OCI-LY7 (cell line): ENCODE measurements at regions not wholly inside any gene's neighbourhood (a gene's known extent, or its start where the extent isn't known, plus 50 kb on each side); places are given as distances from the start of the nearest gene placed in this dataset.
A peak's percentile ranks its signal among the peaks of the same experiment; 100 is the strongest.
"Not testable (repeated sequence)": the region's sequence is repeated elsewhere in the genome, so short reads cannot be mapped to it uniquely, and the experiment has no call there.

Source experiments
- BruUV-seq: library from RNA; stranded (reverse); fragments of 400-500 nt; replicated peaks from 2 replicates; lab custom pipeline; 2021; lab: Mats Ljungman, UMichigan
- CTCF ChIA-PET: fragments of 300-600 bp; sonication (Branson Sonifier 250); formaldehyde crosslinking; loops from one replicate; lab custom pipeline; 2022; ENCODE audit warnings: antibody characterized with exemption; ENCODE audit not compliant: unreplicated experiment; lab: Charles Lee
- POLR2A ChIA-PET: fragments of 300-600 bp; sonication (Branson Sonifier 250); formaldehyde crosslinking; loops from one replicate; lab custom pipeline; 2022; ENCODE audit warnings: antibody characterized with exemption; lab: Charles Lee
- DNase-seq: peaks from one replicate; pipeline ENCODE4 v3.0.0-alpha.2; 2015; ENCODE audit warnings: low spot score
- H2AFZ ChIP-seq: fragments of 200-600 bp; sonication (generic), shearing (Covaris generic); 2 replicates; pipeline ENCODE4 v1.6.1; 2014; ENCODE audit warnings: mild to moderate bottlenecking, antibody characterized with exemption, low read length, moderate library complexity
- H3K27ac ChIP-seq: fragments of 200-600 bp; sonication (generic); 2 replicates; pipeline ENCODE4 v1.5.1; 2014; ENCODE audit warnings: mixed run types, low read depth, mild to moderate bottlenecking, moderate library complexity, low read length, inconsistent platforms; ENCODE audit not compliant: poor library complexity, severe bottlenecking
- H3K36me3 ChIP-seq: fragments of 200-600 bp; sonication (generic); 2 replicates; pipeline ENCODE4 v1.6.1; 2014; ENCODE audit warnings: mild to moderate bottlenecking, antibody characterized with exemption, low read length, moderate library complexity, mixed read lengths; ENCODE audit not compliant: insufficient read depth
- H3K4me1 ChIP-seq: fragments of 200-600 bp; sonication (generic); 2 replicates; pipeline ENCODE4 v1.5.1; 2014; ENCODE audit warnings: mild to moderate bottlenecking, low read length; ENCODE audit not compliant: insufficient read depth, poor library complexity, severe bottlenecking
- H3K4me2 ChIP-seq: fragments of 200-600 bp; sonication (generic); 2 replicates; pipeline ENCODE4 v1.6.1; 2014; ENCODE audit warnings: mild to moderate bottlenecking, low read length
- H3K4me3 ChIP-seq: fragments of 200-600 bp; sonication (generic); 2 replicates; pipeline ENCODE4 v1.5.1; 2014; ENCODE audit warnings: mild to moderate bottlenecking, low read depth, low read length; ENCODE audit not compliant: poor library complexity, severe bottlenecking
- H3K79me2 ChIP-seq: fragments of 200-600 bp; sonication (generic); 2 replicates; pipeline ENCODE4 v1.6.1; 2016; ENCODE audit warnings: low read depth, mild to moderate bottlenecking, low read length, moderate library complexity, mixed read lengths; ENCODE audit not compliant: insufficient read depth
- H3K9me2 ChIP-seq: fragments of 200-600 bp; sonication (generic); 2 replicates; pipeline ENCODE4 v1.6.1; 2016; ENCODE audit warnings: mild to moderate bottlenecking, low read length, mixed read lengths; ENCODE audit not compliant: insufficient read depth
- H3K9me3 ChIP-seq: fragments of 200-600 bp; sonication (generic); 2 replicates; pipeline ENCODE4 v1.6.1; 2014; ENCODE audit warnings: mild to moderate bottlenecking, mixed run types, low read length, mixed read lengths
- H4K20me1 ChIP-seq: fragments of 200-600 bp; sonication (generic); 2 replicates; pipeline ENCODE4 v1.6.1; 2014; ENCODE audit warnings: mild to moderate bottlenecking, antibody characterized with exemption, low read length, moderate library complexity, mixed read lengths; ENCODE audit not compliant: insufficient read depth
- EZH2phosphoT487 ChIP-seq: fragments of 200-600 bp; sonication (generic); IDR thresholded peaks from 2 replicates; pipeline ENCODE4 v1.6.1; 2018; ENCODE audit warnings: low read depth, borderline replicate concordance, mild to moderate bottlenecking, mixed run types, antibody characterized with exemption, low read length, moderate library complexity, mixed read lengths
- intact Hi-C: fragments of 100-400 bp; cut with micrococcal nuclease; formaldehyde crosslinking; loops from one replicate; pipeline ENCODE4 v1.10.0; 2022; ENCODE audit not compliant: unreplicated experiment
- TF ChIP-seq, protein P1 (sequence below): fragments of 200-600 bp; sonication (generic); conservative IDR thresholded peaks from 2 replicates; pipeline ENCODE4 v1.5.1; 2014; ENCODE audit warnings: mild to moderate bottlenecking, antibody characterized with exemption, low read length, moderate library complexity, mixed read lengths

DNA sequence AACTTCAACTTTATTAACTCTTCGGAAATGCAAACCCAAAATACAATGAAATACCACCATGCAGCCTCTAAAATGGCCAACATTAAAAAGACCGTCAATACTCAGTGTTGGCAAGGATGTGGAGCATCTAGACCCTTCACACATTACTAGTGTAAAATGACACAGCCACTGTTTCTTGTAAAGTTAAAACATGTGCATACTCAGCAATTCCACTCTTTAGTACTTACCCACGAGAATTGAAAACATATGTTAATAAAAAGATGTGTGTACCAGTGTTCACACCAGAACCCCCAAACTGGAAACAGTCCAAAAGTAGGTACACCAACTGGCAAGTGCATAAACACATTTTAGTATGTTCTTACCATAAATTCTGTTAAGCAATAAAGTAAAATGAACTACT is 294.7 kb downstream of the PLK2 start:
- no peak for DNase-seq
- ChIA-PET POLR2A (no interaction called here), CTCF (no interaction called here)
- Histone ChIP-seq H3K27ac (no peak overlapping the region), H3K79me2 (no peaks in the 10 kb centered on the region), H3K36me3 (no peaks in the 10 kb centered on the region), H3K9me3 (no peaks in the 10 kb centered on the region), H3K4me2 (no peak overlapping the region), H3K4me3 (no peak overlapping the region), H3K9me2 (no peaks in the 10 kb centered on the region), H3K4me1 (no peaks in the 10 kb centered on the region), H4K20me1 (no peaks in the 10 kb centered on the region), H2AFZ (no peak overlapping the region)
- intact Hi-C loops, result no loop called here
- no peak for TF ChIP-seq EZH2phosphoT487
- TF ChIP-seq, protein P1, sequence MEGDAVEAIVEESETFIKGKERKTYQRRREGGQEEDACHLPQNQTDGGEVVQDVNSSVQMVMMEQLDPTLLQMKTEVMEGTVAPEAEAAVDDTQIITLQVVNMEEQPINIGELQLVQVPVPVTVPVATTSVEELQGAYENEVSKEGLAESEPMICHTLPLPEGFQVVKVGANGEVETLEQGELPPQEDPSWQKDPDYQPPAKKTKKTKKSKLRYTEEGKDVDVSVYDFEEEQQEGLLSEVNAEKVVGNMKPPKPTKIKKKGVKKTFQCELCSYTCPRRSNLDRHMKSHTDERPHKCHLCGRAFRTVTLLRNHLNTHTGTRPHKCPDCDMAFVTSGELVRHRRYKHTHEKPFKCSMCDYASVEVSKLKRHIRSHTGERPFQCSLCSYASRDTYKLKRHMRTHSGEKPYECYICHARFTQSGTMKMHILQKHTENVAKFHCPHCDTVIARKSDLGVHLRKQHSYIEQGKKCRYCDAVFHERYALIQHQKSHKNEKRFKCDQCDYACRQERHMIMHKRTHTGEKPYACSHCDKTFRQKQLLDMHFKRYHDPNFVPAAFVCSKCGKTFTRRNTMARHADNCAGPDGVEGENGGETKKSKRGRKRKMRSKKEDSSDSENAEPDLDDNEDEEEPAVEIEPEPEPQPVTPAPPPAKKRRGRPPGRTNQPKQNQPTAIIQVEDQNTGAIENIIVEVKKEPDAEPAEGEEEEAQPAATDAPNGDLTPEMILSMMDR, result no peak
- BruUV-seq, result no TSS peak

DNA sequence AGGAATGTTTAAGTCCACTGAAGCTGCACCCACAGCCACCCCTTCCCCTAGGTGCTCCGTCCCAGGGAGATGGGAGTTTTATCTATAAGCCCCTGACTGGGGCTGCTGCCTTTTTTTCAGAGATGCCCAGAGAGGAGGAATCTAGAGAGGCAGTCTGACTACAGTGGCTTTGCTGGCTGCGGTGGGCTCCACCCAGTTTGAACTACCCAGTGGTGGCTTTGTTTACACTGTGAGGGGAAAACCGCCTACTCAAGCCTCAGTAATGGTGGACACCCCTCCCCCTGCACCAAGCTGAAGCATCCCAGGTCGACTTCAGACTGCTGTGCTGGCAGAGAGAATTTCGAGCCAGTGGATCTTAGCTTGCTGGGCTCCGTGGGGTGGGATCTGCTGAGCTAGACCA is 298.0 kb downstream of the PLK2 start:
- H2AFZ ChIP-seq, H3K4me3 ChIP-seq, H3K4me2 ChIP-seq, DNase-seq, intact Hi-C loops, H3K9me3 ChIP-seq, H3K79me2 ChIP-seq, CTCF ChIA-PET, BruUV-seq, H4K20me1 ChIP-seq, H3K27ac ChIP-seq, H3K9me2 ChIP-seq, H3K36me3 ChIP-seq: not testable (repeated sequence)
- H3K4me1 ChIP-seq, result peaks cover 11% of the 10 kb centered on the region
- POLR2A ChIA-PET, result interaction anchor here (0.6 to 0.7 kb wide), 3 partner anchors 28 to 1954 kb away, joined by 3 to 6 read pairs (median 3); no protein-coding TSS in a partner anchor

DNA sequence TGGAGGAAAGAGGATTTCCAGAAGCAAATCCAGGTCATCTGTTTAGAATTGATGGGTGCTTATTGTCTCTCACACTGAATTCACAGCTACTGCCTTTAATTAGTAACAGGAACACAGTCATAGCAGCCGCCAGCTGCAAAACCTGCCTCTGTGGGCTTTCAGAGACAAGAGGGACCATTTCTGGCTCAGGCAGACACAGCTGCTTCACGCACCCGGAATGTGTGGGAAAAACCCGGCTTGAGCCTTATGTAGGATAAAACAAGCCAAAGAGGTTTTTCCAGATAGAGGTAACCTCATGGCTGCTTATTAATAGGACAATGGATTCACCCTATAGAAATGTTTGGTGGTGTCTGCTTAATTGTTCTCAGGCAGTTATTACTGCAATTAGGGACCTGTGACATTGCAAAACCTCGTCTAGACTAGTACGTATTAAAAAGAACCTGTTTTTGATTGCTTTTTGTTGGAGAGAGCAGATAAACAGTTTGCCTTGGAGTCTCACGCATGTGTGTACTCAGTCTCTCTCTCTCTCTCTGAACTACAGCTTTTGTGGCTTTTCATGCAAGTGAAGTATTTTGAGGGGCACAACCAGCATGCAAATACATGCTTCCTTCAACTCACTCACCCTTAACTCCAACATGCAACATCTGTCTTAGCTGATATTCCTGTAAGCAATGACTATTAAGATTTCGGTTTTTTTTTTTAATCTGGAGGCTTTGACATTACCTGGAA is 302.7 kb downstream of the PLK2 start:
- ChIA-PET POLR2A (interaction anchor here (1.1 kb wide), 1 partner anchor 25 kb away, joined by 4 read pairs; no protein-coding TSS in a partner anchor), CTCF (no interaction called here)
- Histone ChIP-seq H3K27ac (no peak overlapping the region), H3K9me2 (no peaks in the 10 kb centered on the region), H3K4me2 (peak overlapping the region; percentile 59), H3K4me3 (peak overlapping the region; percentile 43), H4K20me1 (no peaks in the 10 kb centered on the region), H2AFZ (no peak overlapping the region), H3K79me2 (no peaks in the 10 kb centered on the region), H3K9me3 (no peaks in the 10 kb centered on the region), H3K4me1 (peaks cover 25% of the 10 kb centered on the region), H3K36me3 (no peaks in the 10 kb centered on the region)
- TF ChIP-seq, protein P1, result no peak
- TF ChIP-seq EZH2phosphoT487, result no peak
- intact Hi-C loops, result no loop called here
- peak; percentile 38 for DNase-seq
- BruUV-seq, result no TSS peak
